IMR-90 (cell line): ENCODE measurements at regions not wholly inside any gene's neighbourhood (a gene's known extent, or its start where the extent isn't known, plus 50 kb on each side); places are given as distances from the start of the nearest gene placed in this dataset.

Experiments used
- CTCF ChIP-seq: conservative IDR thresholded peaks from 2 replicates; pipeline ENCODE4 v1.5.1; 2012; ENCODE audit warnings: mild to moderate bottlenecking, low read depth, low read length, improper control_type of control experiment
- POLR2A ChIP-seq: IDR thresholded peaks from 2 replicates; pipeline ENCODE4 v1.6.1; 2012; ENCODE audit warnings: mild to moderate bottlenecking, low read depth, low read length
- RAD21 ChIP-seq: IDR thresholded peaks from 2 replicates; pipeline ENCODE4 v1.6.1; 2012; ENCODE audit warnings: low read length, improper control_type of control experiment
- RCOR1 ChIP-seq: IDR thresholded peaks from 2 replicates; pipeline ENCODE4 v1.6.1; 2012; ENCODE audit warnings: mild to moderate bottlenecking, low read length, improper control_type of control experiment; ENCODE audit not compliant: insufficient replicate concordance
- USF2 ChIP-seq: fragments of 150-350 bp; IDR thresholded peaks from 2 replicates; pipeline ENCODE4 v1.6.1; 2017; ENCODE audit warnings: mild to moderate bottlenecking, antibody characterized with exemption, low read length, low read depth

- TF ChIP-seq RAD21 (no peak), CTCF (no peak), RCOR1 (no peak), POLR2A (no peak), USF2 (no peak)
Measured at GRCh38 chr3:83655083-83655482, 1303.7 kb upstream of the CADM2 start.
